ENCODE measurements at regions not wholly inside any gene's neighbourhood (a gene's known extent, or its start where the extent isn't known, plus 50 kb on each side); places are given as distances from the start of the nearest gene placed in this dataset.

- TF ChIP-seq ZNF10 (tag by site-specific recombination; IDR thresholded peaks at IDR 0.05): 0 out of 2 replicates have a peak, but pooled peaks have one; percentile 25
- TF ChIP-seq ZNF174 (tag by site-specific recombination; IDR thresholded peaks at IDR 0.05): no peak
- TF ChIP-seq WT1 (tag by site-specific recombination; IDR thresholded peaks at IDR 0.05): 0 out of 2 replicates have a peak, but pooled peaks have one; percentile 20
- peak; percentile 41; the same call in 1 of the 2 replicates for TF ChIP-seq ZNF596 (tag by site-specific recombination; IDR thresholded peaks at IDR 0.05)
- TF ChIP-seq FEZF1 (tag by site-specific recombination; IDR thresholded peaks at IDR 0.05): peak; percentile 84
- no peak for TF ChIP-seq ZSCAN5A (tag by site-specific recombination; IDR thresholded peaks at IDR 0.05)
- peak; percentile 27; the same call in 1 of the 2 replicates for TF ChIP-seq KLF10 (tag by site-specific recombination; IDR thresholded peaks at IDR 0.05)
- TF ChIP-seq ZNF521 (tag by site-specific recombination; IDR thresholded peaks at IDR 0.05): no peak
- TF ChIP-seq PRDM2 (tag by site-specific recombination; IDR thresholded peaks at IDR 0.05; ENCODE audit: borderline replicate concordance): no peak
- no peak for TF ChIP-seq ZNF24 (tag by site-specific recombination; IDR thresholded peaks at IDR 0.05)
- no peak for TF ChIP-seq ZNF701 (tag by site-specific recombination; IDR thresholded peaks at IDR 0.05)
- peak; percentile 93 for TF ChIP-seq PRDM6 (tag by site-specific recombination; IDR thresholded peaks at IDR 0.05)
- TF ChIP-seq CTCF (tag by site-specific recombination; IDR thresholded peaks at IDR 0.05): no peak
- TF ChIP-seq ZNF114 (tag by site-specific recombination; IDR thresholded peaks at IDR 0.05): no peak
- no peak for TF ChIP-seq GFI1B (tag by site-specific recombination; IDR thresholded peaks at IDR 0.05)
- no peak for TF ChIP-seq ZSCAN16 (tag by site-specific recombination; IDR thresholded peaks at IDR 0.05)
- peak; percentile 71 for TF ChIP-seq ZXDB (tag by site-specific recombination; IDR thresholded peaks at IDR 0.05)
- TF ChIP-seq ZNF580 (tag by site-specific recombination; IDR thresholded peaks at IDR 0.05): peak; percentile 62; the same call in 1 of the 2 replicates
- peak; percentile 35; the same call in 1 of the 2 replicates for TF ChIP-seq ZBTB8A (tag by site-specific recombination; IDR thresholded peaks at IDR 0.05)
- peak; percentile 22; the same call in 1 of the 2 replicates for TF ChIP-seq ZNF561 (tag by site-specific recombination; IDR thresholded peaks at IDR 0.05; ENCODE audit: borderline replicate concordance)
- TF ChIP-seq PRDM4 (tag by site-specific recombination; IDR thresholded peaks at IDR 0.05): peak; percentile 75
- no peak for TF ChIP-seq SCRT2 (tag by site-specific recombination; IDR thresholded peaks at IDR 0.05)
- TF ChIP-seq ZNF513 (tag by site-specific recombination; IDR thresholded peaks at IDR 0.05): 0 out of 2 replicates have a peak, but pooled peaks have one; percentile 15
- TF ChIP-seq PRDM1 (tag by site-specific recombination; IDR thresholded peaks at IDR 0.05): no peak
- TF ChIP-seq ZEB2 (tag by site-specific recombination; IDR thresholded peaks at IDR 0.05): no peak
- no peak for TF ChIP-seq ZNF558 (tag by site-specific recombination; IDR thresholded peaks at IDR 0.05)
Observed at GRCh38 chr9:13410566-13411031, 131.1 kb upstream of the MPDZ start (continued).

All from HEK293 (cell line).